Testis (tissue), 2 donors: ENCODE measurements at regions not wholly inside any gene's neighbourhood (a gene's known extent, or its start where the extent isn't known, plus 50 kb on each side); places are given as distances from the start of the nearest gene placed in this dataset.
"Not testable (repeated sequence)": the region's sequence is repeated elsewhere in the genome, so short reads cannot be mapped to it uniquely, and the experiment has no call there.

Experiments
- POLR2A ChIP-seq: fragments of 450-650 bp; IDR thresholded peaks from one replicate; pipeline ENCODE4 v1.6.1; 2017; ENCODE audit warnings: antibody characterized with exemption, mild to moderate bottlenecking, moderate library complexity
- TF ChIP-seq, protein P1 (sequence below), 3 experiments: fragments of 450-650 bp in 2 of 3; fragments of 200-600 bp in 1 of 3; sonication (generic) in 1 of 3; IDR thresholded peaks; one replicate each; pipeline ENCODE4 v1.5.1; 2016 to 2019; ENCODE audit warnings: antibody characterized with exemption in 3 of 3, mild to moderate bottlenecking in 2 of 3, moderate library complexity in 1 of 3

DNA sequence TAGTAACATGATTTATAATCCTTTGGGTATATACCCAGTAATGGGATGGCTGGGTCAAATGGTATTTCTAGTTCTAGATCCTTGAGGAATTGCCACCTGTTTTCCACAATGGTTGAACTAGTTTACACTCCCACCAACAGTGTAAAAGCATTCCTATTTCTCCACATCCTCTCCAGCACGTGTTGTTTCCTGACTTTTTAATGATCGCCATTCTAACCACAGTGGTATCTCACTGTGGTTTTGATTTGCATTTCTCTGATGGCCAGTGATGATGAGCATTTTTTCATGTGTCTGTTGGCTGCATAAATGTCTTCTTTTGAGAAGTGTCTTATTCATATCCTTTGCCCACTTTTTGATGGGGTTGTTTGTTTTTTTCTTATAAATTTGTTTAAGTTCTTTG is 152.6 kb upstream of the PFN2 start:
- not testable (repeated sequence) for TF ChIP-seq POLR2A
- TF ChIP-seq, protein P1, sequence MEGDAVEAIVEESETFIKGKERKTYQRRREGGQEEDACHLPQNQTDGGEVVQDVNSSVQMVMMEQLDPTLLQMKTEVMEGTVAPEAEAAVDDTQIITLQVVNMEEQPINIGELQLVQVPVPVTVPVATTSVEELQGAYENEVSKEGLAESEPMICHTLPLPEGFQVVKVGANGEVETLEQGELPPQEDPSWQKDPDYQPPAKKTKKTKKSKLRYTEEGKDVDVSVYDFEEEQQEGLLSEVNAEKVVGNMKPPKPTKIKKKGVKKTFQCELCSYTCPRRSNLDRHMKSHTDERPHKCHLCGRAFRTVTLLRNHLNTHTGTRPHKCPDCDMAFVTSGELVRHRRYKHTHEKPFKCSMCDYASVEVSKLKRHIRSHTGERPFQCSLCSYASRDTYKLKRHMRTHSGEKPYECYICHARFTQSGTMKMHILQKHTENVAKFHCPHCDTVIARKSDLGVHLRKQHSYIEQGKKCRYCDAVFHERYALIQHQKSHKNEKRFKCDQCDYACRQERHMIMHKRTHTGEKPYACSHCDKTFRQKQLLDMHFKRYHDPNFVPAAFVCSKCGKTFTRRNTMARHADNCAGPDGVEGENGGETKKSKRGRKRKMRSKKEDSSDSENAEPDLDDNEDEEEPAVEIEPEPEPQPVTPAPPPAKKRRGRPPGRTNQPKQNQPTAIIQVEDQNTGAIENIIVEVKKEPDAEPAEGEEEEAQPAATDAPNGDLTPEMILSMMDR (IDR thresholded peaks at IDR 0.05) = not testable (repeated sequence)
